Stimulated activated naive CD8-positive, alpha-beta T cell treated with anti-CD3 and anti-CD28 coated beads, Interleukin-15, Interleukin-2, amounts not matched to agents 100 ng/mL and 50 ng/mL, for 24 hours (primary cell): ENCODE measurements at regions not wholly inside any gene's neighbourhood (a gene's known extent, or its start where the extent isn't known, plus 50 kb on each side); places are given as distances from the start of the nearest gene placed in this dataset.
"Not testable (repeated sequence)": the region's sequence is repeated elsewhere in the genome, so short reads cannot be mapped to it uniquely, and the experiment has no call there.

ENCODE experiments used
- H3K27ac Mint-ChIP-seq: one replicate; pipeline ENCODE4 v1.8.0; 2021; ENCODE audit warnings: mild to moderate bottlenecking, mixed read lengths
- H3K27me3 Mint-ChIP-seq: one replicate; pipeline ENCODE4 v1.8.0; 2021; ENCODE audit warnings: mixed read lengths
- H3K36me3 Mint-ChIP-seq: one replicate; pipeline ENCODE4 v1.8.0; 2021; ENCODE audit warnings: low read depth, mixed read lengths
- H3K4me1 Mint-ChIP-seq: one replicate; pipeline ENCODE4 v1.8.0; 2021; ENCODE audit warnings: low read depth, mixed read lengths
- H3K4me3 Mint-ChIP-seq: one replicate; pipeline ENCODE4 v1.8.0; 2021; ENCODE audit warnings: mild to moderate bottlenecking, mixed read lengths
- H3K9me3 Mint-ChIP-seq: one replicate; pipeline ENCODE4 v1.8.0; 2021; ENCODE audit warnings: mixed read lengths

GRCh38 chr4:79850626-79851025 lies 222.4 kb downstream of the ANTXR2 start:
- Mint-ChIP-seq H3K27me3 (peaks cover 3% of the 10 kb centered on the region), H3K9me3 (no peaks in the 10 kb centered on the region), H3K27ac (no peak overlapping the region), H3K4me3 (no peak overlapping the region), H3K36me3 (no peaks in the 10 kb centered on the region), H3K4me1 (no peaks in the 10 kb centered on the region)

- Mint-ChIP-seq H3K27me3 (peaks cover 3% of the 10 kb centered on the region), H3K36me3 (no peaks in the 10 kb centered on the region), H3K4me3 (no peak overlapping the region), H3K27ac (no peak overlapping the region), H3K4me1 (no peaks in the 10 kb centered on the region), H3K9me3 (peaks cover 13% of the 10 kb centered on the region)
These were observed 224.7 kb downstream of the ANTXR2 start for GRCh38 chr4:79848329-79848728.

DNA sequence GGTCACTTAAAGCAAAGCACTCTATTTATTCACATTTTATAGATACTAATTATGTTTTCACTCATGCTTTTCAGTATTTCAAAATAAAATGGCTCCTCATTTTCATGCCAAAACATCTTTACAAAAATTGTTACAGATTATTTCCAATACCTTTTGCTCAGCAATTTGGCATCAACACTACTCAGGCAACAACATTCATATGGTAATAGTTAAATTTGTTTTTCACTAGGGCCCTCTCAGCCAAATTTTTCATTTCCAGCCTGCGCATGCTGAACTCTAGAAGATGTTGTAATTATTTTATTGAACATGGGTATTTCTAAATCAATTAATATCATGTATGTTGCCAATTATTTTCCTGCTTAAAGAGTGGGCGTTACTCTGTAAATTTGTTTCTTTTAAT lies 225.6 kb downstream of the ANTXR2 start:
- no peak overlapping the region for H3K27ac Mint-ChIP-seq
- H3K9me3 Mint-ChIP-seq, result peaks cover 14% of the 10 kb centered on the region
- H3K36me3 Mint-ChIP-seq, result no peaks in the 10 kb centered on the region
- H3K4me3 Mint-ChIP-seq, result no peak overlapping the region
- peaks cover 3% of the 10 kb centered on the region for H3K27me3 Mint-ChIP-seq
- no peaks in the 10 kb centered on the region for H3K4me1 Mint-ChIP-seq

GRCh38 chr4:79842162-79842561 lies 230.9 kb downstream of the ANTXR2 start:
- H3K9me3 Mint-ChIP-seq, result peaks cover 19% of the 10 kb centered on the region
- no peaks in the 10 kb centered on the region for H3K4me1 Mint-ChIP-seq
- no peak overlapping the region for H3K27ac Mint-ChIP-seq
- no peaks in the 10 kb centered on the region for H3K27me3 Mint-ChIP-seq
- H3K4me3 Mint-ChIP-seq, result no peak overlapping the region
- no peaks in the 10 kb centered on the region for H3K36me3 Mint-ChIP-seq

DNA sequence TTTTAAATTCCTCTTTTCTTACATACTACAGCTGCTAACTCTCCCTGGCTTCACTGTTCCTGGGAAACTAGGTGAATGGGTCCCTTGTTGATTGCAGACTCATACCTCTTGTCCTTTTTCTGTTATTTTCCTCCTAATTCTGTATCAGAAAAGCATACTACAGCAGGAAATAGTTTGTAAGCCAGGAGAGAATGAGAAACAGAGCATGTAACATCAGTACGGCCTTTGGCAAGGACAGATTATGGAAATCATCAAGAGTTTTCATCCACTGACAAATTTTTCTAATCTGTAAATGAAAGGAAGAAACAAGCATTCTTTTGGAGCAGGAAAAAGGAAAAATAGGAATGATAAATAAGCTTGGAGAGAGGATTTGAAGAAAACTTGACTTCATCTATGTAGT lies 239.2 kb downstream of the ANTXR2 start:
- Mint-ChIP-seq H3K4me1 (peaks cover 13% of the 10 kb centered on the region), H3K27ac (no peak overlapping the region), H3K4me3 (no peak overlapping the region), H3K27me3 (peaks cover 13% of the 10 kb centered on the region), H3K9me3 (peaks cover 8% of the 10 kb centered on the region), H3K36me3 (no peaks in the 10 kb centered on the region)

DNA sequence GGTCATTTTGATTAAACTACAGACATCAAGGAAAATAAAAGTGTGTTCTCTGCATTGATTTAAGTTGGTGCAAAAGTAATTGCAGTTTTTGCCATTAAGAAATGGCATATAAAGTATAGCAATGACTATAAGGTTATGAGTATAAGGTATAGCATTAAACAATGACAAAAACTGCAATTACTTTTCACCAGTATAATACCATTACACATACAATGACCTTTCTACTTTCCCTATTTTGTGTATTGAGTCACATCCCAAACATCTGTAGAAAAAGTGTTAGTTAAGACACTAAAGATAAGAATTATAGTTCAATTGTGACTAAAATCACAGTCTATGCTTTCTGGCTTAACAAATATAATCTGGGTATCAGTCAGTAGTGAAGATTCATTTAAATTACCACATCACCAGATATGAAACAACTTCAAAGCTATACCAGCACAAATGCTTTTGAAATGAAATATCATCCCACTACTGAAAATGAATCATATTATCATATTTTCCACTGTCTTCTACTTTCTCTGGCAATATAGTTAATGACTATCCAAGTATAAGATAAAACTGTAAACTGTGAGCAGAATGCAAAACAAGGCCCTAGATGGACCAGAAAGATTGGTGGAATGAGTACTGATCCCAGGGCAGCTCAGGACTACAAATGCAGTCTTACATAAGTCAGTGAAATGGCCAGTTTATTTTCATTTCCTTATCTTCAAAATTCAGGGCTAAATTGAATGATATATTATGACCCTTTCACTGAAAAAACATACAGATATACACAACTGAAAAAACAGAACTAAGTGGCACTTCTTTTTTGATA lies 241.1 kb downstream of the ANTXR2 start:
- Mint-ChIP-seq H3K27me3 (peaks cover 16% of the 10 kb centered on the region), H3K9me3 (peaks cover 8% of the 10 kb centered on the region), H3K36me3 (no peaks in the 10 kb centered on the region), H3K4me3 (no peak overlapping the region), H3K4me1 (peaks cover 13% of the 10 kb centered on the region), H3K27ac (no peak overlapping the region)

DNA sequence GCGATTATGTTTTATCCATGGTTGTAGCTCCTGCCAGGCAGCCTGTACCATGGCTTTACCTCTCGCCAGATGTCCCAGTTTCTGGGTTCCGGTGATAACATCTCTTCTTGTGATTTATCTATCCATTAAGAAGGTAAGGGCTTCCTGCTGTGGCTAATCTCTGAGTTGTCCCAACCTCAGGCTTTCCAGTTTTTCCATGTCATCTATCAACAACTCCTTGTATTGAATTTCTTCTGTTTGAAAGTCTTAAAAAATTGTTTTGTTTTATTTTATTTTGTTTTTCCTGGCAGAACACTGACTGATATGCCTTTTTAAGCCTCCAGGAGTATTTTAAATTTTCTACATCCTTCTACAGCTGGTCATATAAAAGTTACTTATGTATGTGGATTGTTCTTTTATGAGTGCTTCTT lies 241.9 kb downstream of the ANTXR2 start:
- Mint-ChIP-seq H3K36me3 (no peaks in the 10 kb centered on the region), H3K4me3 (no peak overlapping the region), H3K27ac (no peak overlapping the region), H3K27me3 (peaks cover 16% of the 10 kb centered on the region), H3K4me1 (peaks cover 13% of the 10 kb centered on the region), H3K9me3 (peaks cover 2% of the 10 kb centered on the region)

DNA sequence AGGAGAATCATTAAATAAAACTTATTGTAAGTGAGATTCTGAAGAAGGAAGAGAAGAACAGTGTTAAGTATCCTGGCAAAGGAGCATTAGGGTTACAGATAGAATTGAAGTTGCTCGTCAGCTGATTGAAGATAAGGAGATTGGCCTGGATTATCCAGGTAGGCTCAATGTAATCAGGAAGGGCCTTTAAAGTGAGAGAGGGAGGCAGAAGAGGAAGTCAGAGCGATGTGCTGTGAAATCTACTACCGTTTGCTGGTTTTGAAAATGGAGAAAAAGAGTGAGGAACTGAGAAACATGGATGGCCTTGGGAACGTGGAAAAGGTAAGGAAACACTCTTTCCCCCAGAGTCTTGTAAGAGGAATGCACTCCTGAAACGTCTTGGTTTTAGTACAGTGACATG lies 245.7 kb downstream of the ANTXR2 start:
- Mint-ChIP-seq H3K4me3 (no peak overlapping the region), H3K27me3 (peaks cover 13% of the 10 kb centered on the region), H3K4me1 (peaks cover 11% of the 10 kb centered on the region), H3K9me3 (no peaks in the 10 kb centered on the region), H3K27ac (no peak overlapping the region), H3K36me3 (no peaks in the 10 kb centered on the region)

- Mint-ChIP-seq H3K9me3 (no peaks in the 10 kb centered on the region), H3K4me1 (no peaks in the 10 kb centered on the region), H3K27me3 (peaks cover 2% of the 10 kb centered on the region), H3K36me3 (no peaks in the 10 kb centered on the region), H3K27ac (no peak overlapping the region), H3K4me3 (no peak overlapping the region)
These were observed 249.8 kb downstream of the ANTXR2 start for GRCh38 chr4:79823148-79823763.

DNA sequence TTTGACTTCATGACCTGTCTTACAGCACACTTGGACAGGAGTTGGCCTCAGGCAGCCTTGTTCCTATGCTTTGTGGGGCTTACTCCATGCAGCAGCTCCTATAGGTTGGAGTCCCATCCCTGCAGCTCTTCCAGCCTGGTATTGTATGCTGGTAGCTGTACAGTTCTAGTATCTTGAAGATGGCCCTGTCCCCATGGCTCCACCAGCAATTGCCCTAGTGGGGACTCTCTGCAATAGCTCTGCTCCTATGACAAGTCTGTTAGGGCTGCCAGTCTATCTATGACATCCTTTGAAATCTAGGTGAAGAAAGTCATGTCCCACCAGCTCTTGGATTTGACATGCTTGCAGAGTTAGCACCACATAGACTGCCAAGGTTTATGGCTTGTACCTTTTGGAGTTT lies 252.6 kb downstream of the ANTXR2 start:
- no peak overlapping the region for H3K4me3 Mint-ChIP-seq
- H3K27me3 Mint-ChIP-seq, result no peaks in the 10 kb centered on the region
- no peaks in the 10 kb centered on the region for H3K36me3 Mint-ChIP-seq
- H3K4me1 Mint-ChIP-seq, result no peaks in the 10 kb centered on the region
- no peak overlapping the region for H3K27ac Mint-ChIP-seq
- H3K9me3 Mint-ChIP-seq, result no peaks in the 10 kb centered on the region

DNA sequence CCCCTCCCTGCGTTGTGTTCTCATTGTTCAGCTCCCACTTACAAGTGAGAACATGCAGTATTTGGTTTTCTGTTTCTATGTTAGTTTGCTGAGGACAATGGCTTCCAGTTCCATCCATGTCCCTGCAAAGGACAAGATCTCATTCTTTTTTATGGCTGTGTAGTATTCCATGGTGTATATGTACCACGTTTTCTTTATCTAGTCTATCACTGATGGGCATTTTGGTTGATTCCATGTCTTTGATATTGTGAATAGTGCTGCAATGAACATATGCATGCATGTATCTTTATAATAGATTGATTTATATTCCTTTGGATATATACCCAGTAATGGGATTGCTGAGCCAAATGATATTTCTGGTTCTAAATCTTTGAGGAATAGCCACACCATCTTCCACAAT lies 265.1 kb downstream of the ANTXR2 start:
- H3K4me3 Mint-ChIP-seq, H3K27ac Mint-ChIP-seq, H3K36me3 Mint-ChIP-seq, H3K9me3 Mint-ChIP-seq, H3K4me1 Mint-ChIP-seq: not testable (repeated sequence)
- peaks cover 11% of the 10 kb centered on the region for H3K27me3 Mint-ChIP-seq

DNA sequence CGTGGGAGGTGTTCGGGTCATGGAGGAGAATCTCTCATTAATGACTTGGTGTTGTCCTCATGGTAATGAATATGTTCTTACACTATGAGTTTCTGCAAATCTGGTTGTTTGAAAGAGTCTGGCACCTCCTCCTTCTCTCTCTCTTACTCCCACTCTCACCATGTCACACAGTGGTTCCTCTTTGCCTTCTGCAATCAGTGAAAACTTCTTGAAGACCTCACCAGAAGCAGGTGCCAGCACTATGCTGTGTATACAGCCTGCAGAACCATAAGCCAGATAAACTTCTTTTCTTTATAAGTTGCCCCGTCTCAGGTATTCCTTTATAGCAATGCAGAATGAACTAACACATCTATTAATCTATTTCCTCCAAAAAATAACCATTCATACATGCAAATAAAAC lies 275.0 kb downstream of the ANTXR2 start:
- H3K4me3 Mint-ChIP-seq, result no peak overlapping the region
- no peaks in the 10 kb centered on the region for H3K36me3 Mint-ChIP-seq
- no peaks in the 10 kb centered on the region for H3K9me3 Mint-ChIP-seq
- no peak overlapping the region for H3K27ac Mint-ChIP-seq
- no peaks in the 10 kb centered on the region for H3K4me1 Mint-ChIP-seq
- peaks cover 3% of the 10 kb centered on the region for H3K27me3 Mint-ChIP-seq

DNA sequence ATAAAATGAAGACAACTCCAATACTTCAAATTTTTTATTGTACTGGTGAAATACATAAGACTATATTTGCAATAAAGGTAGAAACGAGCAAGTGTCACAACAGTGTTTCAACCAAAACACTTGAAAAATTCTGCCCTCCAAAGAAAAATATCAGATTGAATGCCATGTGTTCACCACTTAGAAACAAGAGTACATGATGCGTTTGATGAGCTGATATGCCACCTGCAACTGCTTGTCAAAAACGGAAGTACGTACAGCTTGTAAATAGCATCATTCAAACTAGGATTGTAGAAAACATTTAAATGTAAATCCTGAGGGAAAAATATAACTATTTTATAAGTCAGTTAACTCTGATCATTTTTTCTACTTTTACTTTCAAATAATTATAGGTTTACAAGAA lies 276.1 kb downstream of the ANTXR2 start:
- Mint-ChIP-seq H3K4me1 (no peaks in the 10 kb centered on the region), H3K9me3 (no peaks in the 10 kb centered on the region), H3K36me3 (no peaks in the 10 kb centered on the region), H3K27me3 (peaks cover 3% of the 10 kb centered on the region), H3K27ac (no peak overlapping the region), H3K4me3 (no peak overlapping the region)

GRCh38 chr4:79788884-79789283 lies 284.1 kb downstream of the ANTXR2 start:
- Mint-ChIP-seq H3K27me3 (no peaks in the 10 kb centered on the region), H3K36me3 (no peaks in the 10 kb centered on the region), H3K9me3 (peaks cover 19% of the 10 kb centered on the region), H3K4me1 (no peaks in the 10 kb centered on the region), H3K4me3 (no peak overlapping the region), H3K27ac (no peak overlapping the region)

DNA sequence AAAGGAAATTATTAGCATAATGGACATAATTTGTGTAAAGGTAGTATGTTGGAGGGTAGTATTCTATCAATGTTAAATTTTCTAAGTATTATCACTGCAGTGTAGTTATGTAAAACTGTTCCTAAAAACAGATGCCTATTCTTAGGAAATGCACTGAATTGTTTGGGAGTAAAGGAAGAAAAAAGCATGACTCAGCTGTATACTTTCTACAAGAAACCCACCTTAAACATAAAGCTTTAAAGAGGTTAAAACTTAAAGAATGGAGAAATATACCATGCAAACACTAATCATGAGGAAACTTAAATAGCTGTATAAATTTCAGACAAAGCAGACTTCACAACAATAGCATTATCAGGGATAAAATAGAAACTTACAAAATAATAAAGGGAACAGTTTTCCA lies 292.9 kb downstream of the ANTXR2 start:
- Mint-ChIP-seq H3K36me3 (no peaks in the 10 kb centered on the region), H3K4me1 (no peaks in the 10 kb centered on the region), H3K9me3 (peaks cover 12% of the 10 kb centered on the region), H3K27ac (no peak overlapping the region), H3K27me3 (no peaks in the 10 kb centered on the region), H3K4me3 (no peak overlapping the region)

DNA sequence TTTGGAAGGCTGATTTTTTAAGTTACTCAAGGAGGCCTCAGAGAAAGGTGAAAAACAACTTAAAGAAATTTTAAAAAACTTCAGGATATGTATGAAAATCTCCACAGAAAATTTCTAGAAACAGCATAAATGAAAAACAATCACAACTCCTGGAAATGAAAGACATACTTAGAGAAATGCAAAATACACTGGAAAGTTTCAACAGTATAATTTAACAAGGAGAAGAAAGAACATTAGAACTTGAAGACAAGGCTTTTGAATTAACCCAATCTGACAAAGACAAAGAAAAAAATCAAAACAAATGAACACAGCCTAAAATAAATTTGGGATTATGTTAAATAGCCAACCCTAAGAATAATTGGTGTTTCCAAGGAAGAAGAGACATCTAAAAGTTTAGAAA lies 300.5 kb downstream of the ANTXR2 start:
- no peaks in the 10 kb centered on the region for H3K4me1 Mint-ChIP-seq
- H3K4me3 Mint-ChIP-seq, result no peak overlapping the region
- H3K27me3 Mint-ChIP-seq, result peaks cover 4% of the 10 kb centered on the region
- H3K9me3 Mint-ChIP-seq, result peaks cover 37% of the 10 kb centered on the region
- no peaks in the 10 kb centered on the region for H3K36me3 Mint-ChIP-seq
- no peak overlapping the region for H3K27ac Mint-ChIP-seq
